GM21360 (cell line): ENCODE measurements at regions not wholly inside any gene's neighbourhood (a gene's known extent, or its start where the extent isn't known, plus 50 kb on each side); places are given as distances from the start of the nearest gene placed in this dataset.

Experiments
- ATAC-seq: cut with Tn5 transposase; IDR thresholded peaks from one replicate; pipeline ENCODE4 v1.9.1; 2021; ENCODE audit warnings: mild to moderate bottlenecking, moderate library complexity; ENCODE audit not compliant: unreplicated experiment

GRCh38 chr6:169083508-169083874, 170.2 kb downstream of the THBS2 start:
- ATAC-seq, result no peak

GRCh38 chr6:169082817-169083507, 170.7 kb downstream of the THBS2 start:
- no peak for ATAC-seq

DNA sequence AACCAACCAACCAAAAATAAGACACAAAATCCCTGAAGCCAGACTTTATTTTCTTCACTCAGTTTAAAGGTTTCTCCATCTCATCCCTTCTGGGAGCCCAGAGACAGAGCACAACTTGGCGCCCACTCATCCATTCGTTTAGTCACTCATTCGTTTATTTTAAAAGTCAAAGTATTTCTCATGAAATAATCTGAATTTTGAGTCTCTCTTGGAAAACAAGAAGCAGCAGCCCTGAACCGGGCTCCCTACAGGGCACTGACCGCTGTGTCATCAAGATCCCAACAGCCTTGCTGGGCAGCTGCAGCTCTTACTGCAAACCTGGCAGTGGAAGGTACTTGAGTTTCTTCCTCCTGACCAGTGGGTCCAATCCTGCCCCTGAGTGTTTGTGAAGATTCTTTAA, 171.6 kb downstream of the THBS2 start:
- ATAC-seq, result no peak

DNA sequence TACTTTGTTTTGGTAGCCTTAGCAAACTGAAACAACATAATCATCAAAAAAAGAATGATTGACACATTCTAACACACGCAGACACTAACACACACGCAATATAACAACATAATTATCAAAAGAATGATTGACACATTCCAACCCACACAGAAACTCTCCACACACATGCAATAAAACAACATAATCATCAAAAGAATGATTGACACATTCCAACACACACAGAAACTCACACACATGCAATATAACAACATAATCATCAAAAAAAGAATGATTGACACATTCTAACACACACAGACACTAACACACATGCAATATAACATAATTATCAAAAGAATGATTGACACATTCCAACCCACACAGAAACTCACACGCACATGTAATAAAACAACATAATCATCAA, 172.4 kb downstream of the THBS2 start:
- no peak for ATAC-seq

DNA sequence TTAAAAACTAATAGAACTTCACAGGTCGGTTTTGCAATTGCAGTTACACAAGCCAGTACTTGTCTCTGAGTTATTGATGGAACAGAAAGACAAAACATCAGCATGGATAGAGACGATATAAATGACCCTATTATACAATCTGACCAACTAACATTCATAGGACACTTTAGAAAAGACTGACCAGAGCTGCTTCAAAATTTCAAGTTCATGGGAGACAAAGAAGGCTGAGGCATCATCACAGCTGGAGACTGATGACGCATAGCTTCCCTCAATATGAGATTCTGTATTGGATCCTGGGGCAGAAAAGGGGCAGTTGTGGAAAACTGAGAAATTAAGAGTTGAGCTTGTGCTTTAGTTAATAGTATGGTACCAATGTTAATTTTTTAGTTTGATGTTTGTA, 174.0 kb downstream of the THBS2 start:
- no peak for ATAC-seq

GRCh38 chr6:169078399-169079145, 175.1 kb downstream of the THBS2 start:
- ATAC-seq, result no peak

DNA sequence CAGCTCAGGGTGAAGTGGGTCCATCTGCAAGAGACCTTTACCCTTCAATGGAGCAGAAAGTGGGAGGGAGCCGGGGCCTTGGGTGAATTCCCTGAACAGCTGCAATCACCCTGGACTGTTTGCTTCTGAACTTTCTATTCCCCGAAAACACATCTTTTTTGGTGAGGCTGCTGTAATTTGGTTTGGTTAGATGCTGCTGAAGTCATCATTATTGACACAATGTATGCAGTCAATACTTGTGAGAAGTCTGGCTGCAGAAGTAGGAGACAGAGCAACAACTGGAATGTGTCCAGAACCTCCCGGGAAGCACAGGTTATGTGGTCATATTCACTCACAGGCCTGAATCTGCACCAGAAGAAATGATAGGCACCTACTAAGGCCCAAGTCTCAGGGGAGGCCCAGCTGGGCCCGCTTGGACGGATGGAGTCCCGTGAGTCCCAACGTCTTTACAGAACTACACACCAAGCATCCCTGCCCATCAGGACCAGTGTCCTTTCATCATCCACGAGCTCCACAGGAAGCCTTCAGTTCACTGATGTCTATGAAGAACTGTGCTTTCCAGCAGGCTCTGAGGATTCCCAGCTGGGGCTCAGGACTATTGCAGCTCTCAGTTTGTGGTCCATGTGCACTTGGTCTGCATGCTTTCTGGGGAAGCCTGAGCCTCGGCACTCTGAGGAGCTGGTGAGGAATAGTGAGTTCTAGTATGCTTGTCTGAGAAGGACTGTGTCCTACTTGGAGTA, 177.6 kb downstream of the THBS2 start:
- no peak for ATAC-seq

DNA sequence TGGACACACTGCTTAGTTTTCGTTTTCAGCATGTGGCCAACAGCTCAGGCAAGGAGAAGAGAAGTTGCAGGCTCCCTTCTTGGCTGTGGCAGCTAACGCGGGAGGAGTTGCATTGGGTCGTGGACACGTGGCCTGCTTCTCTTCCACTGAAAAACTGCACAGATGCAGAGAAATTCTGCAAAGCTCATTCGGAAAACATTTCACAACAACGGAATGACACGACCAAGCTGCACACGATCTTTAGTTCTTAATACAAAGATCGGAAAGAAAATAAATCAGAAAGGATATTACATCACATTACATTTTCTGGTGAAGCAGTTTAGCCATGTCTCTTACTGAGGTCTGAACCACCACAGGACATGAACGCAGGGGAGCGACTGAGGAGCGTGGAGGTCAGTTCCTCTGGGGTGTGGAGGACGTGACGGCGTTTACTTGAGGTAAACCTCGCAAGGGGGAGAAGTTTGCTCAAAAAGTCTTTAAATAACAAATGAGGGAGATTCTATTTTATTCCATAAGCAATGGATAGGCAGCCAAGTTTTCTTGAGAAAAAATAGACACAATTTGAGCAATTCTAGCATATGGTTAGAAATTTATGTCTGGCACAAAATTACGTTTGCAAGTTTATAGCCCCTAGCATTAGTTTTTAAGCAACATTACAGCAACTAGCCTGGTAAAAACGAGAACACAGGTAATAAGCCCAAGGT, 178.3 kb downstream of the THBS2 start:
- ATAC-seq, result no peak

DNA sequence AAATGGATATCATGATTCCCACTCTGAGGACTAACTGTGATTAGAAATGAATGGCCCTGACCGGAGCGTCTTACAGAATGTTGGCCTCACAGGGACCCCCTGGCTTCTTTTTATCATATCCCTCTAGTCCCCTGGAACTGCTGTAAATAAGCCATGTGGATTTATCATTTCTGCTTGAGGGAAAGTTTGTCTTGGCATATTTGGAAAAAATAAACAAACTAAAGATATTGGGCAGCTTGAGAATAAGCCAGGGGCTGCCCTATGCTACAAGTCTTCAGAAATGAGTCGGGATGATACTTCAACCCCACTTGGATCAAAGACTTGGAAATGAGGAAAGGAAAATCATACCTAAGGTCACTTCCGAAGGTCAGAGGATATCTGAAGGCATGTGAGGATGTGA, 179.1 kb downstream of the THBS2 start:
- ATAC-seq, result no peak

DNA sequence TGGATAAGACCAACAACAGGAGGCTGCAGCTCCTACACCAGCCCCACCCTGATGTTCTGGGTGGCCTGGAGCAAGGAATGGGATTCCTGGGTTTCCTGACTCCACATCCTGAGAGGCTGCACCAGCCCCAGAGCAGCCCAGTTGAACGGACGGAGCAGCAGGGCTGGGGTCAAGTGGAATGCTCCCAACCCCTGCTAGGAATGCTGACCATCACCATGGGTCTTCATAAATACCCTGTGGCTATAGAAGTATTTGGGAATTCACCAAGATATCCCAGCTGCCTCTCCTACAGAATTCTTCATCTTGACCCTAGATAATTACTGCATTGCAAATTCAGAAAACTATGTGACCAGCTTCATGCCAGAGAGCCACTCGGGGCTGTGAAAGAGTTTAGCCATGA, 180.3 kb downstream of the THBS2 start:
- ATAC-seq, result no peak

DNA sequence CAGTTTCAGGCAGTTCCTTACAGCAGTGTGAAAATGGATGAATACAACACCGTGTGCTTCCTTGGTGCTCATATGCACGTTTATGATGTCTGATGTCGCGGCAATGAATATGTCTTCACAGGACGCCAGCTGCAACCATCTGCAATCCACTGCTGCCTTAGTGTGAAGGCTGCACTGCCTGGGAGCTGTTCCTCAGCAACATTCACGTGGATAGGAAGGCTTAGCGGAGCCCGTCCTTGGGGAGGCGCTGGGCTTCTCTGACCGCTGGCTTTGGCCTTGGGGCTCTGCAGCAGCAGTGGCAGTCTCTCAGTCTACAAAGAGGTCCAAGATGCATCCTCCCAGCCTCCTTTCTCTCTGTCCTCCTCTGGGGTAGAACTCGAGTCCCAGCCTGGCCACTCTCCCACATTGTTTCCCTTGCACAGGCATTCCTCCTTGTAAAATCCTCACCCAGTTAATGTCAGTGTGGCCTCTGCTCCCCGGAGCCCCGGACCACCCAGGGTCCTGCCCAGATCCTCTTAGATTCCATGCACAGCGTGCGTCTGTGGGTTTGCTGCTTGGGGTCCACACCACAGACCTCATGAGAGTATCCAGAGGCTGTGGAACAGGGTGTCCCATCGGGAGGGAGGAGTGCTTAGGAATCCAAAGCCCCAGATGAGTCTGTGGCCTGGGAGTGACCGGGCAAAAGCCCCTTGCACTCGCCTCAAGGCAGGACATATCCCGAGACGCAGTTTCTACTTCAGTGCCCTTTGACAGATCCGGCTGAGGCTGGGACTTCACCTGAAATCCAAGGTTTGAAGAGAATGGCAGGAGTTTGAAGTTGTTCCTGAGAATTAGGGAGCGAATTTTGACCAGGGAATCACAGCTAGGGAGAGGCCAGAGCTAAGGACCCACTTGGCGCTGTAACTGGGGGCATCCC, 181.3 kb downstream of the THBS2 start:
- ATAC-seq, result no peak

DNA sequence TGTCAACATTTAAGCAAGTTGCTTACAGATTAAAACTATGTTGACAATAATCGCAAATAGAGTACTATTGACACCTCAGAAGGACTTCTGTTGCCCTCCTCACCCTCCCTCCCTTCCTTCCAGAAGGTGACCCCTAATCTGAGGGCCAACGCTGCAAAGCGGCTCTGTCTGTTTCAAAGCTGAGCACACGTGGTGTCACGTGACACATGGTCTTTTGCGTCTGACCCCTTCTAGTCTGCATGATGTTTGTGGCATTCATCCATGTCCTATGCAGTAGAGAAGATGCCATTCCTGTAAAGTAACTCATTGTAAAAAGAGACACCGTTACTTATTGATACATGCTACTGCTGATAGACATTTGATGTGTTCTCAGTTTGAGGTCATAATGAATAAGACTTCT, 182.3 kb downstream of the THBS2 start:
- ATAC-seq, result no peak

GRCh38 chr6:169070506-169071176, 183.0 kb downstream of the THBS2 start:
- ATAC-seq, result no peak

GRCh38 chr6:169069356-169069755, 184.3 kb downstream of the THBS2 start:
- no peak for ATAC-seq

DNA sequence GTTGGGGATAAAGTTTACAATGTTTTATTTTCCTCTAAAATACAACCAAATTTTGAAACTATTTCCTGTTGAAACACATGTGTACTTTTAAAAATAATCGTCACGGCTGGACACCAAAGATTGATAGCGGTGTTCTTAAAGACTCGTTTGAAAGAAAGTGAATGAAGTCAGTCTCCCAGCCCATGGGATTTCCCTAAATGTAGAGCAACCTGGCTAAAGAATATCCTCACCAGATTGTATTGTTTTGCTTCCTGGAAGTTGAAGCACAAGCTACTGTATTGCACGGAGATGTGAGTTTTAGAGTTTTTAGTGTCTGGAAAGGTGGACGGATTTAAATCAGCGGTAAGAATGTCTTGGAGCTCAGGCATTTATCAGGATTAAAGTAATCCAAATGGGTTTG, 189.5 kb downstream of the THBS2 start:
- no peak for ATAC-seq

GRCh38 chr6:169062272-169062671, 191.4 kb downstream of the THBS2 start:
- ATAC-seq, result no peak

DNA sequence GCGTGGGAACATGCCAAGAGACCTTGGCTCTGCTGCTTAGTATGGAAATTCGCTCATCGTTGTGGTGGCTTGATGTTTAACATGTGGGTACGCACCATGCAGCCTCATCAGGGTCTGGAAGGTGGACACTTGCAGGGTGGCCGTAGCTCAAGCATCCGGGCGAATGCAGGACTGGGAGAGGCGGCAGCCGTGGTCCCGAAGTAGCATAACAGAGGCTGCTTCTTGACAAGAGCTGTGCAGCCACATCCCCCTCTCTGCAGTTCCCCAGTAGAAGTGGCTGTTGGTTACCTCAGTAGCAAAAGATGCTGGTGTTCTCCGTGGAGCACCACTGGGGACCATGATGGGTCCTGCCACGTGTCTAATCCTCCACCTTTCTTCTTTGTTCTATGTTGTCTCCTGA, 195.0 kb downstream of the THBS2 start:
- ATAC-seq, result no peak

- ATAC-seq, result no peak
These were observed 201.2 kb downstream of the THBS2 start for GRCh38 chr6:169052462-169052861.

DNA sequence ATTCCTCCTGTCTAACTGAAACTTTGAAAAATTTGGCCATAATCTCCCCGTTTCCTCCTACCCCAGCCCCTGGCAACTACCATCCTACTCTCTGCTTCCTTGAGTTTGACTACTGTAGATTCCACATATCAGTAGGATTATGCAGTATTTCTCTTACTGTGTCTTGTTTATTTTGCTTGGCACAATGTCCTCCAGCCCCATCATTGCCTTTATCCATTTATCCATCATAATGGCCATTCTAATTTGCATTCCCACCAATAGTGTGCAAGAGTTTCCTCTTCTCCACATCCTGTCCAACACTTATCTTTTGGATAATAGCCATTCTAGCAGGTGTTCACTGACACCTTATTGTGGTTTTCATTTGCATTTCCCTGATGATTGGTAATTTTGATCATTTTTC, 202.3 kb downstream of the THBS2 start:
- no peak for ATAC-seq

- no peak for ATAC-seq
These were observed 204.8 kb downstream of the THBS2 start for GRCh38 chr6:169048865-169049205.
